ENCODE measurements at regions not wholly inside any gene's neighbourhood (a gene's known extent, or its start where the extent isn't known, plus 50 kb on each side); places are given as distances from the start of the nearest gene placed in this dataset.
"Not testable (repeated sequence)": the region's sequence is repeated elsewhere in the genome, so short reads cannot be mapped to it uniquely, and the experiment has no call there.

DNA sequence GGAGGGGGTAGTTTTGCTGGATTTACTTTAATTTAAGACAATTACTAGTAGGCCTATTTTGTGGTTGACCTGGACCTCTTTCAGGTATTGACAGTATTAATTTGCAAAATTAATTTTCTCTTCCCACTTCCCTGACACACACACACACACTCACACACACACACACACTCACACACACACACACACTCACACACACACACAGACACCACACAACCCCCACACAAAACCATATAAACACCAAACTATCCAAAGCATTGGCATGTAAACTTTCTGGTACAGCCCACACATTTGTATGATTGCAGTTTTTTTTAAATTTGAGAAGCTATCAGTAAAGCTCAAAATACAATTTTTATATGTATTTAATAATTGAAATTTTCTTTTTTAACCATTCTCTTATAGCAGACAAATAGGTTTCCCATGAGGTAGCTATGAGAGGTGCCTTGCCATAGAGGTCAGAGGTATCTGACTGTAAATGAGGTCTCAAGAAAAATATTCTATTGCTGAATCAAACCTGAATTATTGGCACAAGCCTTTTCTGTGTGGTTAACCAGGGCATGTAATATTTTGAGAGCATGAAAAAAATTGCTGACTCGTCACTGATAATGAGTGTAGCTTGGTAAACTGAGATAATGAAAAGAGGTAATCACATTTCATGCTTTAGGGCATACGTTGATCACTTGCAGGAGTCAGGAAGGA lies 306.5 kb downstream of the GATA3 start:
- DNase-seq (ENCODE audit: low spot score): no peak
- no peak for TF ChIP-seq CTCF (IDR thresholded peaks at IDR 0.05)
- no peak for ATAC-seq (ENCODE audit: low FRiP score)

GRCh38 chr10:8361510-8361844 lies 307.0 kb downstream of the GATA3 start:
- no peak for DNase-seq (ENCODE audit: low spot score)
- no peak for TF ChIP-seq CTCF (IDR thresholded peaks at IDR 0.05)
- no peak for ATAC-seq (ENCODE audit: low FRiP score)

- DNase-seq (ENCODE audit: low spot score): no peak
- peak; percentile 69 for ATAC-seq (ENCODE audit: low FRiP score)
- no peak for TF ChIP-seq CTCF (IDR thresholded peaks at IDR 0.05)
These were observed 311.7 kb downstream of the GATA3 start for GRCh38 chr10:8365935-8366911.

- not testable (repeated sequence) for ATAC-seq (ENCODE audit: low FRiP score); DNase-seq (ENCODE audit: low spot score)
These were observed 313.4 kb downstream of the GATA3 start for GRCh38 chr10:8367672-8368411.

GRCh38 chr10:8369666-8370065 lies 315.2 kb downstream of the GATA3 start:
- ATAC-seq (ENCODE audit: low FRiP score) (no peak), DNase-seq (ENCODE audit: low spot score) (no peak)
- TF ChIP-seq CTCF (IDR thresholded peaks at IDR 0.05): no peak

DNA sequence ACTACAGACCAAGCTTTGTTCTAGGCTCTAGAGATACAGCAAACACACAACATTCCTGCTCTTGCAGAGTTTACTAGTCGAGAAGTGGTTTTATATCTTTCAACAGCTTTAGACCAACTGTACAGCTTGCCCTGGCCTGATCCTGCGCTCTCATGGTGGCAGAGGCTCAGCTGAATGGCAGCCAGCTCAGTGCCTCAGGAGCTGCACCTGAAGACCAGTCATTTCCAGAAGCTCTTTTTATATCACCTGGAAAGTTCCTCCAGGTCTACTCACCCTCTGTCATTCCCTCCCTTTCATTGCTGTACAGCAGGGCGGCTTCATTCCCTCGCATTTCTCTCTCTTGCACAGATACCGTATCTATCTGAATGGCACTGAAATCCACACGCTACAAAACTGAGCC lies 319.8 kb downstream of the GATA3 start:
- DNase-seq (ENCODE audit: low spot score) (no peak), ATAC-seq (ENCODE audit: low FRiP score) (no peak)
- no peak for TF ChIP-seq CTCF (IDR thresholded peaks at IDR 0.05)

GRCh38 chr10:8375137-8375536 lies 320.6 kb downstream of the GATA3 start:
- no peak for TF ChIP-seq CTCF (IDR thresholded peaks at IDR 0.05)
- ATAC-seq (ENCODE audit: low FRiP score) (no peak), DNase-seq (ENCODE audit: low spot score) (no peak)
